Right lobe of liver (tissue), 6 donors: ENCODE measurements at regions not wholly inside any gene's neighbourhood (a gene's known extent, or its start where the extent isn't known, plus 50 kb on each side); places are given as distances from the start of the nearest gene placed in this dataset.
A peak's percentile ranks its signal among the peaks of the same experiment; 100 is the strongest.

Source experiments
- ATAC-seq, 4 donors: fragments of 200-7000 bp; cut with Tn5 transposase; one replicate each; pipeline ENCODE4 v1.9.1; 2020; ENCODE audit warnings: mild to moderate bottlenecking in 4 of 4, moderate library complexity in 4 of 4
- DNase-seq, 3 donors: peaks; one replicate each; pipeline ENCODE4 v3.0.0-alpha.2; 2020
- H3K27ac ChIP-seq, 3 donors: fragments of 200-600 bp; one replicate each; pipeline ENCODE4 v1.8.0; 2022
- H3K27me3 ChIP-seq, 2 donors: fragments of 200-600 bp; one replicate each; pipeline ENCODE4 v1.8.0; 2022
- H3K36me3 ChIP-seq, 4 donors: fragments of 200-600 bp; sonication (generic) in 1 of 4; one replicate each; pipeline versions ENCODE4 v1.5.1 to v1.8.0; 2017 to 2022; ENCODE audit warnings: control low read depth in 1 of 4
- H3K4me1 ChIP-seq, 4 donors: fragments of 200-600 bp; sonication (generic) in 1 of 4; one replicate each; pipeline versions ENCODE4 v1.5.1 to v1.8.0; 2017 to 2022; ENCODE audit warnings: control low read depth in 1 of 4
- H3K4me3 ChIP-seq, 3 donors: fragments of 200-600 bp; one replicate each; pipeline ENCODE4 v1.8.0; 2022
- H3K9me3 ChIP-seq, 4 donors: fragments of 200-600 bp; sonication (generic) in 1 of 4; one replicate each; pipeline versions ENCODE4 v1.5.1 to v1.8.0; 2017 to 2022; ENCODE audit warnings: control low read depth in 1 of 4
- POLR2A ChIP-seq: fragments of 450-650 bp; IDR thresholded peaks from one replicate; pipeline ENCODE4 v1.6.1; 2017; ENCODE audit warnings: antibody characterized with exemption, mild to moderate bottlenecking
- WGBS: methylation state at CpG from one replicate; pipeline ENCODE4 v1.1.6; 2018; ENCODE audit warnings: low coverage, low lambda C conversion rate; ENCODE audit not compliant: insufficient coverage; ENCODE audit errors: missing lambda C conversion rate; 5-methylcytosine and 5-hydroxymethylcytosine counted together
- intact Hi-C, 2 donors: fragments of 100-400 bp; cut with DNase I; formaldehyde crosslinking; loops; one replicate each; pipeline versions ENCODE4 v1.11.2 to v1.14.1; 2022
- TF ChIP-seq, protein P1 (sequence below), 4 donors: fragments of 200-600 bp in 3 of 4; fragments of 450-650 bp in 1 of 4; IDR thresholded peaks; one replicate each; pipeline versions ENCODE4 v1.5.1 to v1.8.0; 2016 to 2022; ENCODE audit warnings: antibody characterized with exemption in 4 of 4, mild to moderate bottlenecking in 2 of 4
- donor health status: DM: no; HTN: yes; CAD: no.
- donor health status: DM: no; HTN: no; CAD: no.
- donor health status: DM: no; HTN: no; CAD: no.
- donor health status: DM: no; HTN: yes; CAD: no.
- donor health status: DM: no; HTN: yes; CAD: no.

DNA sequence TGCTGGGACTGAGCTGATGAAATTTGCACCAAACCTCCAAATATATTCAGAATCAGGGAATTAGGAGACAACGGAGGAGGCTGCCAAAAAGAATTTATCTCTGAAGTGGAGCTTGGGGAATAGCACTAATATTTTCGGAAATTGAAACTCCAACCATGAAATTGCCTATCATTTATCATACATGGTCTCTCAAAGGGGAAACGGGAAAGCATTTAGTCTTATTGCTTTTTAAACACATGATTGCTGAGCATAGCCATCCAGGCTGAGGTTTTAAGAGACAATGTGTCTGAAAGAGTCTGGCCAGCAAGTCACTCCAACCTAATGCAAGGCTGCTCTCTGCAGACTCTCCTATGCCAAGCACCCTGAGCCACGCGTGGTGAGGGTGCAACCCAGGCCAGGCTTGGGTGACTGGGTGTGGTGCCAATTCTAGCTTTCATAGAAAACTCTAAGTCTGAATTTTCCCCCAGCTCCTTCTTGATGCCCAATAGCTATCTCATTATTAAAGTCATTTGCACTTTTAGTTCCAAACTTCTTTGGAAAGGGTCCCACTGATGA is 200.2 kb downstream of the RPLP1 start:
- no peak overlapping the region for H3K27ac ChIP-seq
- TF ChIP-seq, protein P1, sequence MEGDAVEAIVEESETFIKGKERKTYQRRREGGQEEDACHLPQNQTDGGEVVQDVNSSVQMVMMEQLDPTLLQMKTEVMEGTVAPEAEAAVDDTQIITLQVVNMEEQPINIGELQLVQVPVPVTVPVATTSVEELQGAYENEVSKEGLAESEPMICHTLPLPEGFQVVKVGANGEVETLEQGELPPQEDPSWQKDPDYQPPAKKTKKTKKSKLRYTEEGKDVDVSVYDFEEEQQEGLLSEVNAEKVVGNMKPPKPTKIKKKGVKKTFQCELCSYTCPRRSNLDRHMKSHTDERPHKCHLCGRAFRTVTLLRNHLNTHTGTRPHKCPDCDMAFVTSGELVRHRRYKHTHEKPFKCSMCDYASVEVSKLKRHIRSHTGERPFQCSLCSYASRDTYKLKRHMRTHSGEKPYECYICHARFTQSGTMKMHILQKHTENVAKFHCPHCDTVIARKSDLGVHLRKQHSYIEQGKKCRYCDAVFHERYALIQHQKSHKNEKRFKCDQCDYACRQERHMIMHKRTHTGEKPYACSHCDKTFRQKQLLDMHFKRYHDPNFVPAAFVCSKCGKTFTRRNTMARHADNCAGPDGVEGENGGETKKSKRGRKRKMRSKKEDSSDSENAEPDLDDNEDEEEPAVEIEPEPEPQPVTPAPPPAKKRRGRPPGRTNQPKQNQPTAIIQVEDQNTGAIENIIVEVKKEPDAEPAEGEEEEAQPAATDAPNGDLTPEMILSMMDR (IDR thresholded peaks at IDR 0.05) = no peak
- no peak for TF ChIP-seq POLR2A
- WGBS = 87% methylated on average over 3 of the region's 5 CpGs
- H3K9me3 ChIP-seq = no peaks in the 10 kb centered on the region
- peak in 1 of 4 donors; percentile 40 for ATAC-seq
- no peak overlapping the region for H3K4me3 ChIP-seq
- H3K36me3 ChIP-seq = no peaks in the 10 kb centered on the region
- intact Hi-C loops = no loop called here
- H3K27me3 ChIP-seq = no peaks in the 10 kb centered on the region
- no peaks in the 10 kb centered on the region for H3K4me1 ChIP-seq
- DNase-seq = peak in 1 of 3 donors; percentile 28

DNA sequence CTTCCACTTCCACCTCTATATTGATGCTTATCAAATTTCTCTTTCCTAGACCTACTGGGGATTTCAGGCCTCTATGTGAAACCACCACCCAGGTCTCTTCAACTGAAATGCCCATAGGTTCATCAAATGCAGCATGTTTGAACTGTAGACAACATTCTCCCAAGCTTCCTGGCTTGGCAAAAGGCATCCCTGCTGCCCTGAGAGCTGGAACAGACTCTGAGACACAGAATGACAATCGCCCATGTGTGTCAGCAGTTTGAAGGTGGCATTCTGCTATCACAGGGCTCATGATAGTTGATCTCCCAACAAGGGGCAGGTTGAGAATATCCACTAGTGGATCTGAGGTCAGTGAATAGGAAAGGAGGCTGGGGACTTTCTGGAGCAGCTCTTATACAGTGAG is 200.7 kb downstream of the RPLP1 start:
- WGBS = 90% methylated on average over 1 of the region's 1 CpG
- Histone ChIP-seq H3K9me3 (no peaks in the 10 kb centered on the region), H3K4me3 (no peak overlapping the region), H3K36me3 (no peaks in the 10 kb centered on the region), H3K4me1 (no peaks in the 10 kb centered on the region), H3K27ac (no peak overlapping the region), H3K27me3 (no peaks in the 10 kb centered on the region)
- TF ChIP-seq, protein P1 (IDR thresholded peaks at IDR 0.05) = no peak
- TF ChIP-seq POLR2A = no peak
- DNase-seq (peak in 1 of 3 donors; percentile 12), ATAC-seq (no peak)
- intact Hi-C loops = no loop called here

DNA sequence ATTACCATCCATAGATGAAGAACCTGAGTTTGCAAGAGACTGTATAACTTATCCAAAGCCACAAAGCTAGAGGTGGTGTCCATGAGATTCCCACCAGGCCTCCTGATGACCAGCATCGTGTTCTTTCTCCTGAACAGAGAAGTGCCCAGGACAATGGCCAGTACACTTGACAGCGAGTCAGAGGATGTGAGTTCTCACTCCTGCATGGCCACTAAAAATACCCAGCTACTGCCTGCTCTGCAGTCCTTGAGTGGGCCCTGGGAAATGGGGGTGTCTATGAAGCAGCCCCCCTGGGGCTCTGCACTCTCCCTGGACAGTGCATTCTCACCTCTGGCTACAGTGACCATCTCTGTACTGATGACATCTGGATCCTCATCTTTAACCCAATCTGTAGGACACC is 201.2 kb downstream of the RPLP1 start:
- intact Hi-C loops = no loop called here
- DNase-seq = peak in 1 of 3 donors; percentile 26
- no peak for ATAC-seq
- Histone ChIP-seq H3K4me3 (no peak overlapping the region), H3K27me3 (no peaks in the 10 kb centered on the region), H3K9me3 (no peaks in the 10 kb centered on the region), H3K4me1 (no peaks in the 10 kb centered on the region), H3K27ac (no peak overlapping the region), H3K36me3 (no peaks in the 10 kb centered on the region)
- TF ChIP-seq, protein P1 (IDR thresholded peaks at IDR 0.05) = no peak
- TF ChIP-seq POLR2A = no peak
- no CpG with 5 or more reads among the region's 2 CpGs for WGBS

DNA sequence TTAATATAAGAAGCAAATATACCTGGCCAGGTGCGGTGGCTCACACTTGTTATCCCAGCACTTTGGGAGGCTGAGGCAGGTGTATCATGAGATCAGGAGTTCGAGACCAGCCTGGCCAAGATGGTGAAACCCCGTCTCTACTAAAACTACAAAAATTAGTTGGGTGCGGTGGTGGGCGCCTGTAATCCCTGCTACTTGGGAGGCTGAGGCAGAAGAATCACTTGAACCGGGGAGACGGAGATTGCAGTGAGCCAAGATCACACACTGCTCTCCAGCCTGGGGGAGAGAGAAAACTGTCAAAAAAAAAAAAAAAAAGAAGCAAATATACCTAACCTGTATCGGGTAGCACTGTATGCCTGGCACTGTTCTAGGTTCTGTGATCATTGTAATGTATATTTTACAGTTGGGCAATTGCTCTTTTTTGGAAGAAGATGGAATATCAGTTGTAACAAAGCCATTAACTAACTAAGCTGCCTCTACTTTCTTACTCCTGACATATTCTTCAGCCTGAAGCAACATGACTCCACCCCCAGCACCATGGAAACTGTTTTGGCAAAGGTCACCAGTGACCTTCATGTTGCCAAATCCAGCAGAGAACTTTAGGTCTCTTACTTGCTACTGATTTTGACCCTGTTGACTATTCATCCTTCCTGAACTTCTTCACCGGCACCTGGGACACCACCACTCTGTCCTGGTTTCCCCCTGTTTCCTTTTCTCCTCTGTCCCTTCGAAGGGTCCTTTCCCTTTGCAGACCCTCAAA is 203.8 kb downstream of the RPLP1 start:
- Histone ChIP-seq H3K4me1 (no peaks in the 10 kb centered on the region), H3K27ac (no peak overlapping the region), H3K9me3 (no peaks in the 10 kb centered on the region), H3K27me3 (no peaks in the 10 kb centered on the region), H3K36me3 (no peaks in the 10 kb centered on the region), H3K4me3 (no peak overlapping the region)
- 89% methylated on average over 9 of the region's 10 CpGs for WGBS
- ATAC-seq (peak in 2 of 4 donors; percentile 22 to 67), DNase-seq (peak in 1 of 3 donors; percentile 43)
- intact Hi-C loops = no loop called here
- TF ChIP-seq, protein P1 (IDR thresholded peaks at IDR 0.05) = no peak
- no peak for TF ChIP-seq POLR2A
